Kidney epithelial cell (primary cell): ENCODE measurements at regions not wholly inside any gene's neighbourhood (a gene's known extent, or its start where the extent isn't known, plus 50 kb on each side); places are given as distances from the start of the nearest gene placed in this dataset.
"Not testable (repeated sequence)": the region's sequence is repeated elsewhere in the genome, so short reads cannot be mapped to it uniquely, and the experiment has no call there.

Source experiments
- DNase-seq: peaks from one replicate; pipeline ENCODE4 v3.0.0-alpha.2; 2010; ENCODE audit warnings: low read depth
- H3K27me3 ChIP-seq: 2 replicates; pipeline ENCODE4 v1.6.0; 2011; ENCODE audit warnings: low read length; ENCODE audit not compliant: control insufficient read depth, insufficient read depth
- H3K36me3 ChIP-seq: 2 replicates; pipeline ENCODE4 v1.5.1; 2011; ENCODE audit warnings: low read length; ENCODE audit not compliant: control insufficient read depth, insufficient read depth
- H3K4me3 ChIP-seq: 2 replicates; pipeline ENCODE4 v1.5.1; 2011; ENCODE audit warnings: low read depth, mild to moderate bottlenecking, control low read depth, low read length
- CTCF ChIP-seq: IDR thresholded peaks from 2 replicates; pipeline ENCODE4 v1.5.1; 2011; ENCODE audit warnings: mild to moderate bottlenecking, moderate library complexity, low read length, control low read depth, inconsistent platforms; ENCODE audit not compliant: insufficient read depth, poor library complexity, severe bottlenecking

GRCh38 chr4:188383180-188383579 is 243.9 kb downstream of the TRIML1 start:
- H3K4me3 ChIP-seq: no peak overlapping the region
- H3K27me3 ChIP-seq: no peaks in the 10 kb centered on the region
- TF ChIP-seq CTCF: no peak
- no peak for DNase-seq
- H3K36me3 ChIP-seq: no peaks in the 10 kb centered on the region

- no peak for TF ChIP-seq CTCF
- Histone ChIP-seq H3K36me3 (no peaks in the 10 kb centered on the region), H3K4me3 (no peak overlapping the region), H3K27me3 (no peaks in the 10 kb centered on the region)
- DNase-seq: peak; percentile 63
These were observed 248.0 kb downstream of the TRIML1 start for GRCh38 chr4:188387179-188387791.

- H3K27me3 ChIP-seq, H3K4me3 ChIP-seq, H3K36me3 ChIP-seq, DNase-seq: not testable (repeated sequence)
These were observed 252.1 kb downstream of the TRIML1 start for GRCh38 chr4:188391349-188391748.

- TF ChIP-seq CTCF: no peak
- H3K27me3 ChIP-seq: no peaks in the 10 kb centered on the region
- no peaks in the 10 kb centered on the region for H3K36me3 ChIP-seq
- no peak for DNase-seq
- no peak overlapping the region for H3K4me3 ChIP-seq
These were observed 256.8 kb downstream of the TRIML1 start for GRCh38 chr4:188396037-188396436.

GRCh38 chr4:188399834-188400233 is 260.6 kb downstream of the TRIML1 start:
- DNase-seq: no peak
- Histone ChIP-seq H3K4me3 (no peak overlapping the region), H3K36me3 (no peaks in the 10 kb centered on the region), H3K27me3 (no peaks in the 10 kb centered on the region)
- no peak for TF ChIP-seq CTCF

DNA sequence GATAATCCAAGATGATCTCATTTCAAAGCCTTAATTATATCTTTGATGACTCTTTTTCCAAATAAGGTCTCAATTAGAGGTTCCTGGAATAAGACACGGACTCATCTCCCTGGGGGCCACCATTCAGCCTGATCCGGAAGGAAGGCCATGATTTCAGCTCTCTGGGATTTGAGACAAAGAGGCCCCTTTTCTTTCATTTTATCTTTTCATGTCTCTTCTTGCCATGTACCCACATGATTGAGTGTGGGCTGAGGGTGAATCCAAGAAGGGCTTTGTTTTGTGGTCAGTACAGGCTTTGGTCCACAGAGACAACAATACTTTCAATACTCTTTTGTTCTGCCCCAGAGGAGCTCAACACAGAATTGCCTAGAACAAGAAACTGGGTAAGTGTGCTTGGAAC is 261.2 kb downstream of the TRIML1 start:
- H3K36me3 ChIP-seq: no peaks in the 10 kb centered on the region
- DNase-seq: no peak
- TF ChIP-seq CTCF: no peak
- H3K27me3 ChIP-seq: no peaks in the 10 kb centered on the region
- no peak overlapping the region for H3K4me3 ChIP-seq
